ENCODE measurements at regions not wholly inside any gene's neighbourhood (a gene's known extent, or its start where the extent isn't known, plus 50 kb on each side); places are given as distances from the start of the nearest gene placed in this dataset.

GRCh38 chr12:60148831-60149230, 553.0 kb downstream of the SLC16A7 start:
- Histone ChIP-seq H3K27ac (ENCODE audit: low read depth, low read length) (no peak overlapping the region), H3K36me3 (ENCODE audit: control insufficient read depth in 2 of 4, insufficient read depth in 4 of 4, low read length in 3 of 4) (no peaks in the 10 kb centered on the region), H2BK12ac (ENCODE audit: low read depth, low read length) (no peak overlapping the region), H3K79me2 (ENCODE audit: control insufficient read depth in 1 of 2, insufficient read depth in 2 of 2, low read length in 2 of 2) (no peaks in the 10 kb centered on the region), H4K91ac (replicated peaks; ENCODE audit: insufficient read length, low read length) (no peak overlapping the region), H4K8ac (ENCODE audit: extremely low read depth, insufficient read depth, low read length) (no peak overlapping the region), H2BK20ac (ENCODE audit: low read length) (no peak overlapping the region), H4K5ac (ENCODE audit: insufficient read length, low read depth, low read length) (no peak overlapping the region), H2BK15ac (ENCODE audit: low read length) (no peak overlapping the region), H3K18ac (ENCODE audit: extremely low read depth, low read length) (no peak overlapping the region), H3K4me2 (ENCODE audit: insufficient read depth in 1 of 2, low read depth in 2 of 2, low read length in 2 of 2) (no peak overlapping the region), H3K9ac (replicated peaks in 1 of 4; ENCODE audit: extremely low read depth in 1 of 4, low read depth in 3 of 4, low read length in 3 of 4) (no peak overlapping the region), H3K23me2 (ENCODE audit: low read depth, low read length) (no peaks in the 10 kb centered on the region), H3K23ac (ENCODE audit: insufficient read length) (no peak overlapping the region), H2BK120ac (replicated peaks; ENCODE audit: low read depth, low read length) (no peak overlapping the region), H3K27me3 (replicated peaks in 1 of 4; ENCODE audit: control insufficient read depth in 3 of 4, extremely low read depth in 1 of 4, insufficient read depth in 3 of 4, low read length in 3 of 4) (no peaks in the 10 kb centered on the region), H2AK5ac (ENCODE audit: low read depth, low read length) (no peak overlapping the region), H3K4me1 (replicated peaks in 1 of 4; ENCODE audit: control insufficient read depth in 3 of 4, insufficient read depth in 4 of 4, low read length in 3 of 4) (no peaks in the 10 kb centered on the region), H3K4me3 (ENCODE audit: extremely low read depth in 1 of 4, insufficient read depth in 2 of 4, low read depth in 3 of 4, low read length in 4 of 4) (no peak overlapping the region), H3K56ac (replicated peaks; ENCODE audit: insufficient read length, low read depth, low read length) (no peak overlapping the region), H2AFZ (ENCODE audit: low read length) (no peak overlapping the region), H3K4ac (replicated peaks; ENCODE audit: insufficient read length, low read depth, low read length) (no peak overlapping the region), H3K79me1 (ENCODE audit: low read depth, low read length) (no peaks in the 10 kb centered on the region), H3K9me3 (ENCODE audit: insufficient read depth in 2 of 2, low read depth in 1 of 2, low read length in 1 of 2) (no peaks in the 10 kb centered on the region), H4K20me1 (replicated peaks in 1 of 2; ENCODE audit: control insufficient read depth in 1 of 2, insufficient read depth in 2 of 2, low read length in 2 of 2) (no peaks in the 10 kb centered on the region), H2BK5ac (ENCODE audit: low read depth, low read length) (no peak overlapping the region), H3K14ac (ENCODE audit: insufficient read length) (no peak overlapping the region)
- FAIRE-seq (no peak), DNase-seq (ENCODE audit: low read depth in 1 of 2, low spot score in 2 of 2) (no peak)
- POLR2A ChIA-PET (ENCODE audit: partially characterized antibody) = no interaction called here
- CTCF ChIA-PET (ENCODE audit: partially characterized antibody) = no interaction called here
- TF ChIP-seq NANOG (IDR thresholded peaks at IDR 0.05; ENCODE audit: insufficient read depth, low read depth, low read length, poor library complexity, severe bottlenecking) (no peak), BRCA1 (IDR thresholded peaks at IDR 0.05; ENCODE audit: low read depth, low read length) (no peak), CHD2 (IDR thresholded peaks at IDR 0.05; ENCODE audit: low read length) (no peak), YY1 (IDR thresholded peaks at IDR 0.05; ENCODE audit: low read depth, low read length) (no peak), MAX (IDR thresholded peaks at IDR 0.05) (no peak), PHF8 (conservative IDR thresholded peaks at IDR 0.05; ENCODE audit: low read depth, low read length) (no peak), RAD21 (IDR thresholded peaks at IDR 0.05 in 1 of 2, conservative IDR thresholded peaks at IDR 0.05 in 1 of 2; ENCODE audit: low read depth in 2 of 2, low read length in 2 of 2) (no peak), EZH2 (IDR thresholded peaks at IDR 0.05; ENCODE audit: low read depth, low read length, severe bottlenecking) (no peak), ATF3 (IDR thresholded peaks at IDR 0.05; ENCODE audit: insufficient read depth, low read depth, low read length) (no peak), TEAD4 (IDR thresholded peaks at IDR 0.05; ENCODE audit: low read depth, low read length) (no peak), SUZ12 (IDR thresholded peaks at IDR 0.05; ENCODE audit: low read length) (no peak), GABPA (IDR thresholded peaks at IDR 0.05; ENCODE audit: borderline replicate concordance, insufficient read depth, low read length) (no peak)
